ENCODE measurements at regions not wholly inside any gene's neighbourhood (a gene's known extent, or its start where the extent isn't known, plus 50 kb on each side); places are given as distances from the start of the nearest gene placed in this dataset.
"Not testable (repeated sequence)": the region's sequence is repeated elsewhere in the genome, so short reads cannot be mapped to it uniquely, and the experiment has no call there.

DNA sequence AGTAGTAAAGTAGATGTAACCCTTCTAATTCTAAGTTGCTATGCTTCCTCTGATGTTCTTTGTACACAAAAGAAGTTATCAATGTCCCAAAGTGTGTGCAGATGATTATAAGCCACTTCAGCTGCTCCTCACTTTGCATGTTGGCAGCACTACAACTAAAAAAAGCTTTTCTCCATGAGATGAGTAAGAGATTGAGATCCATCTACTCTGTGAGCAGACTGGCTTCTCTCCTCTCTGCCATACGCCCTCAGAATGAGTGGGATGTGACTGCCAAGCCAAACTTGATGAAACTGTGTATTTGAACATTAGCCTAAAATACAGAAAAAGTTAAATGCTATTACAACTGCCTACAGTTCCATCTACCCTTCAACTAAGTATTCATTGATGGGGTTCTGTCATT lies 102.9 kb upstream of the ETV1 start:
- no peak for DNase-seq

- no peak for DNase-seq
These were observed 96.4 kb upstream of the ETV1 start for GRCh38 chr7:14085901-14086300.

DNA sequence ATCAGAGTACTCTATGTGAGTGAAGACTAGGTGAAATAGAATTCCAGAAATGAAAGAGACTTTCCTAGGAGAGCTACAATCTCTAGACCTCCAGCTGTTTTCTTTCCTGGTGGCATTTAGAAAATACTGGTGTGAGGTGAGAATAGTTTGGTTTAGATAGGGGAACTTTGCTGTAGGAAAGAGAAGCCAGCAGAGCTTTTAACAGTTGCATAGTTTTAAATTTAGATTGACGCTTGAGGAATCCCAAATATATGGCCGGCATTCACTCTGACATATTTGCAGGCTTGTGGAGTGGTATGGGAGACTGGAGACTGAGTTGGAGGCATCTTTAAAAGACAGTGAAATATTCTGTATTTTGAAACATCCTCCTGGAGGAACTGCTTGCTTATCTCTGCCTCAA lies 94.3 kb upstream of the ETV1 start:
- no peak for DNase-seq

GRCh38 chr7:14073988-14074387 lies 84.5 kb upstream of the ETV1 start:
- DNase-seq, result no peak

- no peak for DNase-seq
These were observed 84.1 kb upstream of the ETV1 start for GRCh38 chr7:14073543-14073942.

GRCh38 chr7:14071045-14071444 lies 81.6 kb upstream of the ETV1 start:
- peak in 1 of 2 experiments; percentile 7 for DNase-seq

DNA sequence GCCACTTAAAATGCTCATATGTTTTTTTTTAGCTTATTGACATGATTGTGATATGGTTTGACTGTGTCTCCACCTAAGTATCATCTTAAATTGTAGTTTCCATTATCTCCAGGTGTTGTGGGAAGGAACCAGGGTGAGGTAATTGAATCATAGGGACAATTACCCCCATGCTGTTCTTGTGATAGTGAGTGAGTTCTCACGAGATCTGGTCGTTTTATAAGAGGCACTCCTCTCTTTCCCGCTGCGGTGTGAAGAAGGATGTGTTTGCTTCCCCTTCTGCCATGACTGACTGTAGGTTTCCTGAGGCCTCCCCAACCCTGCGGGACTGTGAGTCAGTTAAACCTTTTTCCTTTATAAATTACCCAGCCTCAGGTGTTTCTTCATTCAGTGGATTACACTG lies 80.5 kb upstream of the ETV1 start:
- DNase-seq, result no peak

- not testable (repeated sequence) for DNase-seq
These were observed 77.3 kb upstream of the ETV1 start for GRCh38 chr7:14066783-14067182.

DNA sequence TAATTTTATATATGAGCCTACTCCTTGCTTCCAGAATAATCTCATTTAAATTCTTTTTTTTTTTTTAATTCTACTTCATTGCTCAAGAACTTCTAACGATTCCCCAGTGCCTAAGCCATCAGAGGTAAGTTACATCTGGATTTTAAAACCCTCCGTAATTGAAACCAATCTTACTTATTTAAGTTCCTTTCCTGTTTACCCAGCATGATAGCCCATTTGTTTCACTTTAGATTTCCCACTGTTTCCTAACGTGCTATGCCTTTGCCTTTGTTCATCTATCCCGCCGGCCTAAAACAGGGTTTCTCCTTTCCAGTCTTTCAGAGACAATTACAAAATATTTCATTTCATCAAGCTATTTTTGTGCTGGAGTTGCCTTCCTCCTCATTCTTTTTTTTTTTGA lies 75.8 kb upstream of the ETV1 start:
- DNase-seq, result no peak

DNA sequence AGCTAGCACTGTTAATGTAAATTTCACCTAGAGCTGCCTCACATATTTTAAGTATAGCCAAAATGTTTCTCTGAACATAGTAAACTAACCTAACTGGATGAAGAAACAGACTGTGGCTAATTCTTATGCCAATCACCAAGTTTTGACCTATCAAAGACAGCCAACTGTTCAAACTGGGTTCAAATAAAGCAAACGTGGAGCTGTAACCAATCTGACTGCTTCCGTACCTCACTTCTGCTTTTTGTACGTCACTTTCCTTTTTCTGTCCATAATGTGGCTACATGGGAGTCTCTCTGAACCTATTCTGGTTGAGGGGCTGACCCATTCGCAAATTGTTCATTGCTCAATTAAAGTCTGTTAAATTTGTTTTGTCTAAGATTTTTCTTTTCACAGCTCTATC lies 66.3 kb upstream of the ETV1 start:
- no peak for DNase-seq

DNA sequence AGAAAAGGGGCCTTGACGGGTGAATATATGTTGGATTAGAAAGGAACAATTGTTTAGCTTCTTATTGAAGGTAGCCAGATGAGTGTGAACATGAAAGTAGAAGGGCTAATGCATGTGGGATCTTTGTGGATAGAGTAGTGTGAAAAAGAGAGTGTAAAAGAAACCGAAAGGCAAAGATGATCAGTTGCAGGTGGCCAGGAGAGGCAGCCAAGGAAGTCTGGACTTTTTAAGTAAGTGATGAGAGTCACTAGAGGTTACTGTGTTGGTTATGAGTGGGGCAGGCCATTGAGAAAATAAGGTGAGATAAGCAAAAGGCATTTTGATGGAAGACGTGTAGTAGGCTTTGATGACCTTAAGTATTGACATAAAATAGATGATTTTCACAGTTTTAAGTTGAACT lies 64.7 kb upstream of the ETV1 start:
- DNase-seq, result no peak

DNA sequence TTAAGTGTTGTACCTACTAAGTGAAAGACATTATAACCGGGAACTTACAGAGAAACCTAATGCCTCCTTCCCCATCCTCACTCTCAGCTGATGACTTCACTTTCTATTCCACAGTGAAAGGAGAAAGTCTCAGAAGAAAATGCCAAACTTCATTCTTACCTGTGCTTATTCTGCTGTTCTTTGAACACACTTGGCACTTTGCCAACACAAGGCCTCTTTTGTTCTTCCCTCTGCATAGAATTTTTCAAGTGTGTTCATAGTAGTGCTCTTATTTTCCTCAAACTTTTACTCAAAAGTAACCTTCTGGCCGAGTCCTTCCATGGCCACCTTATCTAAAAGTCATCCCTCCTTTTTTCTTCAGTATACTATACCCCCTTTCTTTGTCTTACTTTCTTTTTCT lies 59.4 kb upstream of the ETV1 start:
- no peak for DNase-seq

DNA sequence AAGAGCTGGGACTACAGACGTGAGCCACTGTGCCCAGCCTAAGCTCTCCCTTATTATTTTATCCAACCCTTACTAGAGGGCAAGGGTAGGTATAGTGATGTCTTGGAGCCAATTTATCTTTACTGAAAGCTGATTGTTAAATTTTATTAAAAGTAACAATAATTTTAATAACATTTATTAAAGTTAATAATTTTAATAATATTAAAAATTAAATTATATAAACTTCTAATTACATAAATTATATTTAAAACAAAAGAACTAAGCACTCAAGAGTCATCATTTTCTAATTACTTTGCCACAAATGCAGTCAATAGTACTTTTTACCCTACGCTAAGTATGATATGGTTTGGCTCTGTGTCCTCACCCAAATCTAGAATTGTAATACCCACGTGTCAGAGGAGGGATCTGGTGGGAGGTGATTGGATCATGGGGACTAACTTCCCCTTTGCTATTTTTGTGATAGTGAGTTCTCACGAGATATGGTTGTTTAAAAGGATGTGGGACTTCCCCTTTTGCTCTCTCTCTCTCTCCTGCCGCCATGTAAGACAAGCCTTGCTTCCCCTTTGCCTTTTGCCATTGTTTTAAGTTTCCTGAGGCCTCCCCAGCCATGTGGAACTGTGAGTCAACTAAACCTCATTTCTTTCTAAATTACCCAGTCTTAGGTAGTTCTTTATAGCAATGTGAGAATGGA lies 58.4 kb upstream of the ETV1 start:
- DNase-seq, result no peak

DNA sequence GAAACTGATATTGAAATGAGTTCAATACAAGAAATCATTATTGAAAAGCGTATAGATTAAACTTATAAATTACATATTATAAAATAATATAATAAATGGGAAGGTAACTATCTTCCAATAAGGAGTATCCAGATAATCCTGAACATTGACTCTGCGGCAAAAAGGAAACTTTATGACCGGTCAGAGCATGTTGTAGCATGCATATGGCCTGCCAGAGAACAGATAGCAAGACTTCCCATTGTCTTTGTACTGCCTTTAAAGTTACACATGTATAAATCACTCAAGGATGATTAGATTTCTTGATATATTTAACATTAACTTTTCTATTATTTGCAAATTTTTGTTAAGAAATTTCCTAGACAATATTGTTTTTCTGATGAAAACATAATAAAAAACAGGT lies 56.2 kb upstream of the ETV1 start:
- no peak for DNase-seq

DNA sequence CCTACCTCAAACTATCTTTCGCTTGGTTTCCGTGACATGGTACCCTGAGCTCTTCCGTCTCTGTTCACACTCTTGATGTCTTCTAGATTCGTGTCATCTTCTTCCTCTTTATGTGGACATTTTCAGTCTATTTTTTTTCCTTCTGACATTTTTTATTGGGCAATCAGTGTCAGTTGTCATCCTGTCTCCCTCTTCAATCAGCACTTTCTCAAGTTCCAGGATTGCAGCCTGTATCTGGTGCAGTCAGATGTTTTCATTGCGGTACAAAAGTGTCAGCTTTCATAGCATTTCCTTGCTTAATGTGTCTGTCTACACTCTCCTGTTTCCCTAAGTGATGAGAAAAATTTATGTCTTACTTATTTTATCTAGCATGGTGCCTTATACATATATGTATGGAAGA lies 51.1 kb upstream of the ETV1 start:
- no peak for DNase-seq
